GM21786 (cell line): ENCODE measurements at regions not wholly inside any gene's neighbourhood (a gene's known extent, or its start where the extent isn't known, plus 50 kb on each side); places are given as distances from the start of the nearest gene placed in this dataset.
A peak's percentile ranks its signal among the peaks of the same experiment; 100 is the strongest.
"Not testable (repeated sequence)": the region's sequence is repeated elsewhere in the genome, so short reads cannot be mapped to it uniquely, and the experiment has no call there.

Source experiments
- ATAC-seq: cut with Tn5 transposase; IDR thresholded peaks from one replicate; pipeline ENCODE4 v1.9.1; 2021; ENCODE audit not compliant: unreplicated experiment

- not testable (repeated sequence) for ATAC-seq
These were observed 104.1 kb downstream of the SMIM20 start for GRCh38 chr4:26017961-26018700.

- ATAC-seq, result no peak
These were observed 106.2 kb downstream of the SMIM20 start for GRCh38 chr4:26020083-26020668.

- ATAC-seq, result no peak
These were observed 106.9 kb downstream of the SMIM20 start for GRCh38 chr4:26020881-26021280.

GRCh38 chr4:26021417-26022345 is 107.7 kb downstream of the SMIM20 start:
- no peak for ATAC-seq

- no peak for ATAC-seq
These were observed 108.6 kb downstream of the SMIM20 start for GRCh38 chr4:26022346-26023202.

GRCh38 chr4:26023203-26023972 is 109.4 kb downstream of the SMIM20 start:
- ATAC-seq, result no peak

- no peak for ATAC-seq
These were observed 110.1 kb downstream of the SMIM20 start for GRCh38 chr4:26024079-26024478.

GRCh38 chr4:26028133-26028792 is 114.2 kb downstream of the SMIM20 start:
- no peak for ATAC-seq

GRCh38 chr4:26028793-26029567 is 115.0 kb downstream of the SMIM20 start:
- peak; percentile 93 for ATAC-seq

- ATAC-seq, result no peak
These were observed 115.6 kb downstream of the SMIM20 start for GRCh38 chr4:26029568-26030131.

- no peak for ATAC-seq
These were observed 116.2 kb downstream of the SMIM20 start for GRCh38 chr4:26030260-26030667.

- ATAC-seq, result no peak
These were observed 116.8 kb downstream of the SMIM20 start for GRCh38 chr4:26030780-26031179.

GRCh38 chr4:26031704-26032103 is 117.7 kb downstream of the SMIM20 start:
- ATAC-seq, result no peak

GRCh38 chr4:26032142-26032541 is 118.1 kb downstream of the SMIM20 start:
- no peak for ATAC-seq

GRCh38 chr4:26032630-26033317 is 118.8 kb downstream of the SMIM20 start:
- ATAC-seq, result no peak

- no peak for ATAC-seq
These were observed 119.4 kb downstream of the SMIM20 start for GRCh38 chr4:26033389-26033788.

- no peak for ATAC-seq
These were observed 120.8 kb downstream of the SMIM20 start for GRCh38 chr4:26034849-26035248.

- no peak for ATAC-seq
These were observed 121.9 kb downstream of the SMIM20 start for GRCh38 chr4:26035921-26036320.
